ENCODE measurements at regions not wholly inside any gene's neighbourhood (a gene's known extent, or its start where the extent isn't known, plus 50 kb on each side); places are given as distances from the start of the nearest gene placed in this dataset.

GRCh38 chr1:208333676-208334075 is 89.5 kb upstream of the PLXNA2 start:
- no peaks in the 10 kb centered on the region for H3K4me1 ChIP-seq (ENCODE audit: control insufficient read depth in 1 of 2, insufficient read depth in 2 of 2, low read length in 2 of 2)
- Mint-ChIP-seq H3K27ac (no peak overlapping the region), H3K9me3 (no peaks in the 10 kb centered on the region), H3K4me1 (no peaks in the 10 kb centered on the region), H3K36me3 (no peaks in the 10 kb centered on the region), H3K4me3 (no peak overlapping the region), H3K27me3 (ENCODE audit: low read depth in 3 of 3) (peaks cover 2 to 5% (median 2%) of the 10 kb centered on the region in 3 donors)
- TF ChIP-seq CTCF (IDR thresholded peaks at IDR 0.05), result no peak
- no peak overlapping the region for H3K4me2 ChIP-seq (replicated peaks; ENCODE audit: extremely low read depth, low read length, poor library complexity, severe bottlenecking)
- H3K79me2 ChIP-seq (ENCODE audit: insufficient read depth, low read length), result no peaks in the 10 kb centered on the region
- intact Hi-C loops (cut with micrococcal nuclease), result no loop called here
- no peak overlapping the region for H3K4me3 ChIP-seq (replicated peaks in 1 of 3; ENCODE audit: low read depth in 2 of 3, low read length in 3 of 3)
- H3K27me3 ChIP-seq (ENCODE audit: control insufficient read depth in 2 of 2, insufficient read depth in 2 of 2, low read length in 2 of 2), result peaks cover 0 to 2% of the 10 kb centered on the region in 2 donors
- WGBS (ENCODE audit: insufficient coverage), result no CpG with 5 or more reads among the region's 2 CpGs
- no peaks in the 10 kb centered on the region for H3K36me3 ChIP-seq (replicated peaks in 1 of 2; ENCODE audit: control insufficient read depth in 1 of 2, insufficient read depth in 2 of 2, low read length in 2 of 2)
- no peak for DNase-seq
- no peaks in the 10 kb centered on the region for H3K9me3 ChIP-seq (replicated peaks in 1 of 2; ENCODE audit: control insufficient read depth in 1 of 2, insufficient read depth in 1 of 2, low read length in 2 of 2)
- no peak overlapping the region for H2AFZ ChIP-seq (ENCODE audit: insufficient read depth, low read depth, low read length, poor library complexity, severe bottlenecking)
- no peak overlapping the region for H3K27ac ChIP-seq (ENCODE audit: low read depth in 1 of 2, low read length in 2 of 2)
- H3K9ac ChIP-seq (ENCODE audit: insufficient read depth, low read length, poor library complexity, severe bottlenecking), result no peak overlapping the region
- no peaks in the 10 kb centered on the region for H4K20me1 ChIP-seq (ENCODE audit: insufficient read depth, low read length)

- H3K9me3 ChIP-seq (replicated peaks in 1 of 2; ENCODE audit: control insufficient read depth in 1 of 2, insufficient read depth in 1 of 2, low read length in 2 of 2), result no peaks in the 10 kb centered on the region
Measured at GRCh38 chr1:208335371-208336136, 91.4 kb upstream of the PLXNA2 start.

More at GRCh38 chr1:208335371-208336136, 91.4 kb upstream of the PLXNA2 start:
- Histone ChIP-seq H3K79me2 (ENCODE audit: insufficient read depth, low read length) (no peaks in the 10 kb centered on the region), H3K27me3 (ENCODE audit: control insufficient read depth in 2 of 2, insufficient read depth in 2 of 2, low read length in 2 of 2) (peaks cover 0 to 2% of the 10 kb centered on the region in 2 donors), H3K4me3 (replicated peaks in 1 of 3; ENCODE audit: low read depth in 2 of 3, low read length in 3 of 3) (no peak overlapping the region), H3K4me1 (ENCODE audit: control insufficient read depth in 1 of 2, insufficient read depth in 2 of 2, low read length in 2 of 2) (no peaks in the 10 kb centered on the region), H3K9ac (ENCODE audit: insufficient read depth, low read length, poor library complexity, severe bottlenecking) (no peak overlapping the region), H3K27ac (ENCODE audit: low read depth in 1 of 2, low read length in 2 of 2) (no peak overlapping the region), H3K4me2 (replicated peaks; ENCODE audit: extremely low read depth, low read length, poor library complexity, severe bottlenecking) (no peak overlapping the region), H4K20me1 (ENCODE audit: insufficient read depth, low read length) (no peaks in the 10 kb centered on the region), H3K36me3 (replicated peaks in 1 of 2; ENCODE audit: control insufficient read depth in 1 of 2, insufficient read depth in 2 of 2, low read length in 2 of 2) (no peaks in the 10 kb centered on the region), H2AFZ (ENCODE audit: insufficient read depth, low read depth, low read length, poor library complexity, severe bottlenecking) (no peak overlapping the region)
- H3K4me3 Mint-ChIP-seq, result no peak overlapping the region
- no peak overlapping the region for H3K27ac Mint-ChIP-seq
- intact Hi-C loops (cut with micrococcal nuclease), result no loop called here
- peaks cover 0 to 4% (median 2%) of the 10 kb centered on the region in 3 donors for H3K27me3 Mint-ChIP-seq (ENCODE audit: low read depth in 3 of 3)
- H3K36me3 Mint-ChIP-seq, result no peaks in the 10 kb centered on the region
- no CpG with 5 or more reads among the region's 9 CpGs for WGBS (ENCODE audit: insufficient coverage)
- H3K4me1 Mint-ChIP-seq, result no peaks in the 10 kb centered on the region
- TF ChIP-seq CTCF (IDR thresholded peaks at IDR 0.05), result no peak
- no peak for DNase-seq
- no peaks in the 10 kb centered on the region for H3K9me3 Mint-ChIP-seq
